Activated naive CD4-positive, alpha-beta T cell treated with anti-CD3 and anti-CD28 coated beads, Interleukin-2, amount 50 U/mL, for 72 hours (primary cell): ENCODE measurements at regions not wholly inside any gene's neighbourhood (a gene's known extent, or its start where the extent isn't known, plus 50 kb on each side); places are given as distances from the start of the nearest gene placed in this dataset.
"Not testable (repeated sequence)": the region's sequence is repeated elsewhere in the genome, so short reads cannot be mapped to it uniquely, and the experiment has no call there.

Source experiments
- ATAC-seq, 2 donors: fragments of 150-1000 bp; cut with Tn5 transposase; 2 replicates each; pipeline ENCODE4 v1.10.0; 2021; ENCODE audit warnings: mild to moderate bottlenecking in 2 of 2, moderate library complexity in 2 of 2
- DNase-seq, 2 donors: peaks; one replicate each; pipeline ENCODE4 v3.0.0; 2021 to 2022; ENCODE audit warnings: low spot score in 2 of 2
- H3K27ac Mint-ChIP-seq, 2 donors: one replicate each; pipeline ENCODE4 v1.8.0; 2022; ENCODE audit warnings: mild to moderate bottlenecking in 2 of 2, mixed read lengths in 2 of 2
- H3K36me3 Mint-ChIP-seq, 2 donors: one replicate each; pipeline ENCODE4 v1.8.0; 2022; ENCODE audit warnings: mixed read lengths in 2 of 2
- H3K9me3 Mint-ChIP-seq, 2 donors: one replicate each; pipeline ENCODE4 v1.8.0; 2022; ENCODE audit warnings: mixed read lengths in 2 of 2

DNA sequence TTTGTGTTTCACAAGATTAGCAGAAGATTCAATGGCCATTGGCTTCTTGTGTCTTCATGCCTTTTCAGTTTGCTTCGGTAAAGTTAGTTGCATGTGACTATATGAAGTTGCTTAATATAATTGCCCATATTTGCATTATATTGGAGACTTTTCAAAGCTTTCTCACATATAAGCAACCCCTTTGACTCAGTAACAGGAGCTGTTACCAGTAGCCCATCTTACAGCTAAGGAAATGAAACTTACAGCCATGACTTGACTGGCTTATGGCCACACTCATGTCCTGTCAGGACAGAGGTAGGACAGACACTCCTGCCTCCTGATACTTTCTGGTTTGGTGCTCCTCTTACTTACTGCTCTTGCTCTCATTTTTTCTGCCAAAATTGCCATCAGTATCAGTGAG, 1082.1 kb downstream of the BCL11B start:
- peak overlapping the region; percentile 99 for H3K27ac Mint-ChIP-seq
- no peak for DNase-seq
- ATAC-seq: peak; percentile 40 to 48

DNA sequence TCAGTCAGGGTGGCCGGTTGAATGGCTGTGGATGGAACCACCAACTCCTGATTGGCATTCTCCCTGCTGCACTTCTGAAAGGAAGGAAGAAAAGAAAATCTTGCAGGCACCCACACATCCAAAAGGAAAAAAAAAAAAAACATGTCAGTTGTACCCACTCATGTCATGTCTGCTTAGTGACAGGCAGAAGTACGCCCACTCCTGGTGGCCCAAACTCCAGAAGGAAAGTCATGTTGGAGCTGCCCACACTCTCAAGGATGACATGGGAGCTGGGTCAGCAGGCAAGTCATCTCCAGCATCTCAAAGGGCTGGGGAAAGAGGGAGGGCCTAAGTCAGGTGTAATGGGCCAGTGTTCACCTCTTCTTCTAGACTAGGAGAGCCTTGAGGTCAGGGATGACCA, 1079.1 kb downstream of the BCL11B start:
- H3K9me3 Mint-ChIP-seq: peaks cover 6 to 28% of the 10 kb centered on the region in 2 donors
- DNase-seq: no peak
- peaks cover 36 to 50% of the 10 kb centered on the region in 2 donors for H3K36me3 Mint-ChIP-seq
- peak overlapping the region; percentile 58 to 77 for H3K27ac Mint-ChIP-seq
- no peak for ATAC-seq

More for the DNA sequence above, 1082.1 kb downstream of the BCL11B start:
- Mint-ChIP-seq H3K9me3 (peaks cover 0 to 22% of the 10 kb centered on the region in 2 donors), H3K36me3 (peaks cover 35 to 39% of the 10 kb centered on the region in 2 donors)

DNA sequence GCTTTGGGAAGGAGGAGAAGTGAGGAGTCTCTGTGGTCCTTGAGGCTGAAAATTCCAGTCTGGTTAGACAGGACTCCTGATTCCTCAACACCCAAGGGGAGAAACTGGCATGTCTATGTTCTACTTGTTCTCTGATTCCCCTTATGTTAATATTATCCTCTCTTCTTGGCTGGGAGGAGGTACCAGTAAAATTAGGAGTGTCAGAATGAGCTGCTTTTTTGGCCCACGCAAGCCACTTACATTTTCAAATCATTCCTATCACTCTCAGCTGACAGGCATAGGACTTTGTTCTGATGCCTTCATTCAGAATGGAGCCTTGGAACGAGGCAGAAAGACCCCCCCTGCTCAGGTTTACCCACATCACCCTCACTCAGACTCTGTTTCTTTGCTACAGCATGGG, 1077.2 kb downstream of the BCL11B start:
- peaks cover 28 to 46% of the 10 kb centered on the region in 2 donors for H3K36me3 Mint-ChIP-seq
- H3K9me3 Mint-ChIP-seq: peaks cover 6 to 28% of the 10 kb centered on the region in 2 donors
- ATAC-seq: no peak
- no peak for DNase-seq
- peak overlapping the region; percentile 76 to 97 for H3K27ac Mint-ChIP-seq

DNA sequence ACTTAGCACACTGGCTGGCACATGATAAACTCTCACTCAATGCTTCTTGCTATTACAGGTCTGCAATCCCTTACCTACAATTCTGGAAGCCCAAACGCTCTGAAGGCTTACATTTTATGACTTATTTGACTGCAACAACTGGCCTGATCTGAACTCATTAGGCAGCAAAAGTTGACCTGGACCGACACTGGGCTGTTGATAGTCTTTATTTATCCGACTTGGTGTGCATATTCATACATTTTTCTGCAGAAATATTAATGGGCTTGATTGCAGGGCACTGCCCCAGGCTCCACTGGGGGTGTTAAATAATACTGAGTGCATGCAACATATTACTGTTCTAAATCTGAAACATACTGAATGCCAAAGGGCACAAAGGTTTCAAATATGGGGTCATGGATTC, 1076.7 kb downstream of the BCL11B start:
- Mint-ChIP-seq H3K27ac (peak overlapping the region; percentile 76 to 97), H3K36me3 (peaks cover 23 to 42% of the 10 kb centered on the region in 2 donors), H3K9me3 (peaks cover 6 to 24% of the 10 kb centered on the region in 2 donors)
- DNase-seq (no peak), ATAC-seq (no peak)

DNA sequence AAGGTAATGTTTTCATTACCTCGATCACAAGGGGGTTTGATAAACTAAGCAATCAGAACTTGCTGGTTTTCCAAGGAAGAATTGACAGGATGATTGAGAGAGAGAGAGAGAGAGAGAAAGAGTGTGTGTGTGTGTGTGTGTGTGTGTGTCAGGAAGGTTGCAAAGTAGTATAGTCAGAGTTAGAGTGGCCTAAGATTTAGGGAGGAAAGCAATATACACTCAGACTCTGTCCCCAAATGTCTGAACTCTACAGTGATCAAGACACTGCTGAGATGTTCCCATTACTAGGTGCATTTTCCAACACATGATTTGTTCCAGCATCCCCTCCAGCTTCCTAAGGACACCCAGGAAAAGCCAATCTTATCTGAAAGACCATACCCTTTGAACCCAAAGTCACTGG, 1074.1 kb downstream of the BCL11B start:
- ATAC-seq (peak in 1 of 2 donors; percentile 15), DNase-seq (no peak)
- Mint-ChIP-seq H3K27ac (peak overlapping the region; percentile 76 to 83), H3K9me3 (peaks cover 6 to 11% of the 10 kb centered on the region in 2 donors), H3K36me3 (peaks cover 14 to 19% of the 10 kb centered on the region in 2 donors)

DNA sequence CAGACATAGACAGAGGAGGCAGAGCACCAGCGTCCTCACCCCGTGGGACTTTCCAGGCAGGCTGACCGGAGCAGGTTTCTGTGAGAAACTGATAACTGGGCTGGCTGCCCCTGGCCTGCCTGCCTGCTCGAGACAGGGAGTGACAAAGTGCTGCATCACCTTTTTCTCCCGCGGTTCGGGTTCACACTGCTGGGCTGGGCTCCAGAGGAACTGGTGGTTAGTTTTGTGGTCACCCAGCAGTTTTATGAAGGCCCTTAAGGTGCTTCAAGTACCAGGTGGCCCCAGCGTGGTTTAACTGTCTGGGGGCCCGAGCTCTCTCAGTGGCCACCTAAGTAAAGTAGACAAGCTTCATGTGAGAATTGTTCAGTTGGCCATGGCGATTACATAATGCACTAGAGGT, 1073.6 kb downstream of the BCL11B start:
- Mint-ChIP-seq H3K36me3 (peaks cover 9 to 17% of the 10 kb centered on the region in 2 donors), H3K9me3 (peaks cover 6% of the 10 kb centered on the region in 2 donors), H3K27ac (peak overlapping the region; percentile 70 to 76)
- ATAC-seq: peak; percentile 25 to 61
- peak in 1 of 2 donors; percentile 75 for DNase-seq

DNA sequence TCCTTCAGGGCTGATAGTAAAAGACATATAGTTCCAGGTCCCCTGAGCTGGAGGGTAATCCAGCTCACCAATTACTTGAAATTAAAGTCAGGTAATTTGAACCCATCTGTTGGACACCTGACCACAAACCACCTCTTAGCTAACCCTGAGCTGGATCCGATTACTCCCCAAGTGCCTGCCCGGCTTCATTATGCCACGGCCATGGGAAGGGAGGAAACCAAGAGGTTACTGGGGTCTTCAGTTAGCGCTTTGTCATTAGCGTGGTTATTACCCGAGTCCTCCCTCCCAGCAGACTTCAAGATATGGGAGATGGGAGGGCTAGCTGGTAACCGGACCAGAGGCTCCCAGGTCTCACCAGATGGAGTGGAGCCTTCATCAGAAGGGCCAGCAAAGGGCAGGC, 1071.4 kb downstream of the BCL11B start:
- Mint-ChIP-seq H3K9me3 (peaks cover 6% of the 10 kb centered on the region in 2 donors), H3K36me3 (peaks cover 16 to 17% of the 10 kb centered on the region in 2 donors), H3K27ac (no peak overlapping the region)
- ATAC-seq (no peak), DNase-seq (no peak)

DNA sequence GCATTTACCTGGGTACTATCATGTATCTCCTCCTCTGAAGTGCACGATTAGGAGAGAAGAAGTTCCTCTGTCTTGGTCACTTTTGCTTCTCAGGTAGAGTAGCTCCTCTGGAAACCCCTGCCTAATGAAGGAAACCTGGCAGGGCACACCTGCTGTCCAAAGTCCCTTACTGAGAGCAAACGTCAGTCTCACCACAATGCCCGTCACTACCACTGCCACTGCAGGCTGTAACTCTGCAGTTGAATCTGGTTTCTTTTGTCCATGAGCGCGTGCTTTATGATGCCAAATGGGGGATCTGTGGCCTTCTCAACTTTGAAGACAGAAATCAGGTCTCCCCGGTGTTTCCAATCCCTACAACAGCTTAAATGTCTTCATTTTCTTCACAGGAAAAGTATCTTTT, 1068.6 kb downstream of the BCL11B start:
- ATAC-seq: no peak
- peaks cover 6 to 9% of the 10 kb centered on the region in 2 donors for H3K36me3 Mint-ChIP-seq
- DNase-seq: no peak
- peak overlapping the region in 1 of 2 donors; percentile 84 for H3K27ac Mint-ChIP-seq
- no peaks in the 10 kb centered on the region for H3K9me3 Mint-ChIP-seq

DNA sequence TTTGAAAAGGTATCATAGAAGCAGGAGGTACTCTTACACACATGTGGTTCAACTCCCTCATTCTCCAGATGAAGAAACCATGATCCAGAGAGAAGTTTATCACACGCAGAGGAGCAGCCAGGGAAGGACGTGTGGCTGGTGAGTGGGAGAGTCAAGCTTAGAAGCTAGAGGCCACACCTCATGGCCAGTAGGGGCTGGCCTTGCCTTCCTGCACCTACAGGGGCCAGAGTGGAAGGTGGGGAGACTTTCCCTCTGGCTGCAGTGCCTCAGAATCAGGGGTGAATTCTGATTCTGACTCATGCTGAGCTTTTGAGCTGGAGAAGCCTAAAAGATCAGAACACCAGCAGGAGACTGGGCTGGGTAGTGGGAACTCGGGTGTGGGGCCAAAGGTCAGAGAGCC, 1067.9 kb downstream of the BCL11B start:
- Mint-ChIP-seq H3K27ac (peak overlapping the region; percentile 84 to 86), H3K36me3 (peaks cover 6 to 9% of the 10 kb centered on the region in 2 donors), H3K9me3 (no peaks in the 10 kb centered on the region)
- peak; percentile 13 to 46 for ATAC-seq
- DNase-seq: no peak

DNA sequence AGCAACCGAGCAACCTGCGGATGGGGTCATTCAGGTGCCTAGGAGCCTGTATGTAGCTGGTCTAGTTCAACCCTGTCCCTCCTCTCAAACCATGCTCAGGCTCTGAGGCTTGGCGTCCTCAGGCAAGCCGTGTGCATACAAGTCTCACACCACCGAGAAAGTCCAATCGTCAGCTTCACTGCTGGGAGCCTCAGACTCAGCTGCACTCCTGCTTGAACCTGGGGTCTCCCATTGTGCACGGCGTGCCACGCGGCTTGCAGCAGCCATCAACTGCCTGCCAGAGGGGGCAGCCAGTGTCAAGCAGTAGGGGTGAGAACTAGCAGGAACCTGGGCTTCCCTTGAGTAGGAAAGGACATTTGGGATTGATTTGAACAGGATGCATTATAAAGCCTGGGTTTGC, 1064.6 kb downstream of the BCL11B start:
- Mint-ChIP-seq H3K27ac (peak overlapping the region; percentile 55 to 90), H3K36me3 (peaks cover 24 to 32% of the 10 kb centered on the region in 2 donors), H3K9me3 (peaks cover 3 to 4% of the 10 kb centered on the region in 2 donors)
- DNase-seq (no peak), ATAC-seq (no peak)

DNA sequence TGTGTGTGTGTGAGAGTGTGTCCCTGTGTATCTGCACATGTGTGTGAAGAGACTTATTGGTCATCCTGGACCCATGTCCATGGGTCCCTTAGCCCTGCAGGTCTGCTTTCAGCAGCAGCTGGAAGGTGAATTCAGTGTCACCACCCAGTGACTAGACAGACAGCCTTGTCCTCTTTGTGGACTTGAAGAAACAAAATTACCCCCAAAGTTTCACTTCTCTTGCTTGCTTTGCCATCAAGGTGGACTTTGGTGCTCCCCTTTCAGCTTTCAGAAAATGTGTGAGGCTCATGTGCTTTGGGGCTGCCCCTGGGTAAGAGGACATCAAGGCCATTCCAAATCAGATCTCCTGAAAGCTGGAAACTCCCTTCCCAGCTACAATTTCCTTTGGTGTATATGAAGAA, 1063.8 kb downstream of the BCL11B start:
- ATAC-seq (peak in 1 of 2 donors; percentile 30), DNase-seq (no peak)
- peaks cover 3 to 4% of the 10 kb centered on the region in 2 donors for H3K9me3 Mint-ChIP-seq
- peak overlapping the region in 1 of 2 donors; percentile 90 for H3K27ac Mint-ChIP-seq
- H3K36me3 Mint-ChIP-seq: peaks cover 24 to 35% of the 10 kb centered on the region in 2 donors

DNA sequence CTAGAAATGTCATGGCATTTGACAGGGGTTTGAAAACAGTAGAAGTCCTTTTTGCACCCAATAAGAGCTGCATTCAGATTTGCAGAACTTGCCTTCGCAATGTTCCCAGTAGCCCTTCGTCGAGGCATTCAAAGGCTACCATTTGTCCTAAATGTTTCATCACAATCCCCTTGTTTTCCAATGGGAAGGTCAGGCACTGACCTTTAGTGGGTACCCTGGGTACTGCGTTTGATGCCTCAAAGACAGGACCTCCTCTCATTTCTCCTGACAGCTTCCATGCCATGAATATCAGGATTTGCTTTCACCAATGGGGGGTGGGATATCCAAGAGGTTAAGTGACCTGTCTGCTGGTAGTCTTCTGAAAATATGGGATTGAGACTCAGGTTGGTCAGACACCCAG, 1063.1 kb downstream of the BCL11B start:
- H3K27ac Mint-ChIP-seq: no peak overlapping the region

DNA sequence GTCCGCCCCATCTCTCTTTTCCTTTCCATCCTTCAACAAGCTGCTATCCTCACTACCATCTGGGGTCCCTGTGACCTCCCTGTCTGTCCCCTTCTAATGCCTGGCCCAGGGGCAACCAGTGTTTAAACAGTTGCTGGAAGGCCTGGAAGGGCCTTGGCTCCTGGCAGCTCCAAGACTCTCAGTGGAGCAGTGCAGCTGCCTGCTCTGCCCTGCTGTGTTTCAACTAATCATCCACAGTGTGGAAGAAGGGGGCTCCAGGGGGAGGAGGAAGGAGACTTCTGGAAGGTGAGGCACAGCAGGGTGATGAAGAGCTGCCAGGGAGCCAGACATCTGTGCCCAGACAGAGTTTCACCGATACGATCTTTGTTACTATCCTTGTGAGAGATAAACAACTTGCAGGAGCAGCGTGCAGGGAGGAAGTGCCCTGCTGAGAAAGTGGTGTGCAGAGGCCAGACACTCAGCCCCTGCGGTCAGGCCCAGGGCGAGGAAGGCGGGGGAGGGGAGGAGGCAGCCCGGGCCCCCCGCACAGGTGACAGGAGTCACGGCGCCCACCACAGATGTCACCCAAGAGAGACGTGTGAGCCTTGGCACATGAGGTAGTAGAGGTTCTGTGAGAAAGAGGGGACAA, 1061.8 kb downstream of the BCL11B start:
- peaks cover 3 to 4% of the 10 kb centered on the region in 2 donors for H3K9me3 Mint-ChIP-seq
- ATAC-seq (peak; percentile 77), DNase-seq (peak in 1 of 2 donors; percentile 61)
- H3K36me3 Mint-ChIP-seq: peaks cover 15 to 30% of the 10 kb centered on the region in 2 donors
- peak overlapping the region; percentile 85 to 94 for H3K27ac Mint-ChIP-seq

More for the DNA sequence above, 1063.1 kb downstream of the BCL11B start:
- peaks cover 24 to 30% of the 10 kb centered on the region in 2 donors for H3K36me3 Mint-ChIP-seq
- no peak for ATAC-seq
- peaks cover 3 to 4% of the 10 kb centered on the region in 2 donors for H3K9me3 Mint-ChIP-seq
- DNase-seq: no peak

DNA sequence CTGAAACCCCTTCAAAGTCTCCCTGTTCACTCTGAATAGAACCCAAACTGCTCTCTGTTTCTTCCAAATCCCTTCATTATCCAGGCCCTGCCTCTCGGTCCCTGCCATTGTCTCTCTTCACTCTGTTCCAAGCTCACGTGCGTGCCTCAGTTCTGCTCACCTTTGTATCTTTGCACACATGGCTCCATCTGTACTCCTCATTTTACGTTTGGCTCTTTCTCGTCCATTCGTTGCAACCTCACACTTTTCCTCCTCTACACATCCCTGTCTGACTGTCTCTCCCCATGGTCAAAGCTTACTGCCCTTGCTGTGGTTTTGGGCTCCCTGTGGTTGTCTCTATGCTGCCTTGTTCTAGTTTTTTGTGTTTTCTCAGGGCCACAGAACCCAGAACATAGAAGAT, 1054.5 kb downstream of the BCL11B start:
- Mint-ChIP-seq H3K9me3 (peaks cover 0 to under 1% of the 10 kb centered on the region in 2 donors), H3K36me3 (peaks cover 0 to 9% of the 10 kb centered on the region in 2 donors), H3K27ac (no peak overlapping the region)
- no peak for DNase-seq
- ATAC-seq: no peak

DNA sequence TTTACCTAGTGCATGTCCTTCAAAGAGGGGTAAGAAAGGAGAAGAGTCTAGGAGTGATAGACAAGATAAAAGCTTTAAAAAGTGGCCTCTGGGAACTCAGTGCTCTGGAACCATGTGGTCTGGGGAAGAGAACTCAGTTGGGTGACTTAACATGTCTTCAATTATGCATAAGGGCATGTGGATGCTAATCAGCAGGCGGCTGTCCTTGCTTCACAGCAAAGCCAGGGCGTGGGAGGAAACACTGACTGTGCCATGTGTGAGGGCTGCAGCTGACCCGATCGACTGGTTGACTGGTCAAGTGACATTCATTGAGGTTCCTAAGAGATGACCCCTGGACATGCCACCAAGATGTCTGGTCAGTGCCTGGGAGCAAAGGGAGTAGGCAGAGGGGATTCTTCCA, 1053.8 kb downstream of the BCL11B start:
- ATAC-seq (no peak), DNase-seq (no peak)
- Mint-ChIP-seq H3K36me3 (peaks cover 5 to 14% of the 10 kb centered on the region in 2 donors), H3K27ac (no peak overlapping the region), H3K9me3 (peaks cover 4 to 8% of the 10 kb centered on the region in 2 donors)

DNA sequence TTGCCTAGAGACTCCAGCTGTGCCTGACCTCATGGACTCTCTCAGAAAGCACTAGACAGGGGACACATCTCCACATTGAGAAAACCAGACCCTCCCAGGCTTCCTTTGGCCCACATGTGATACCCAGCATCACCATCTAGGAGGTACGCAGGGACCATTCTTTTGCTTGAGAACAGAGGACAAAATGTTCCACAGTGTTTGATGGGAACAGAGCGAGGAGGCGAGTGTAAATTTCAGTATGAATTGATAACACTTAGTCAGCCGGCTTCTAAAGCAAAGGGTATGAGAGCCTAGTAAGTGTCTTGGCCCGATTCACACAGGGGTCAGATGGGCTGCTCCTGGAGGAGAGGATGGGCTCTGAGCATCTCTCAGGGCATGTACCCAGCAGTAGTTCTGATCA, 1052.4 kb downstream of the BCL11B start:
- Mint-ChIP-seq H3K9me3 (peaks cover 6 to 8% of the 10 kb centered on the region in 2 donors), H3K27ac (peak overlapping the region in 1 of 2 donors; percentile 78), H3K36me3 (peaks cover 7 to 23% of the 10 kb centered on the region in 2 donors)
- ATAC-seq (peak; percentile 80 to 89), DNase-seq (peak in 1 of 2 donors; percentile 41)

DNA sequence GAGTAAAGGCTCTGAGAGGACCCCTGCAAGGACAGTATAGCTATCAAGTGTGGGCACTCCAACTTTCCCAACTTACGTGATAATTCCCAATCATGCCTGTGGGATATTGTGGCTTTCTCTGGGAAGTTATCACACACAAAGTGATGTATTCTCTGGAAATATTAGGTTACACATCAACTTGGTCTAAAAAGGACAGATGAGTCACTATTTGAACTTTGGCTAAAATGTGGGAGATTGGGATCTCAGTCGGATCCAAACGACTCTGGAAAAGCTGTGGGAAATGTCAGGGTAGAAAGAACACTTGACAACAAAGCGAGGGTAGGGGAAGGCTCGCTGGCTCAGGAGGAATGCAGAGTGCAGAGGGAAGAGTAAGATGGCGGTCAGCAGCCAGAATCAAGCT, 1048.9 kb downstream of the BCL11B start:
- no peak for ATAC-seq
- Mint-ChIP-seq H3K9me3 (peaks cover 6 to 15% of the 10 kb centered on the region in 2 donors), H3K36me3 (peaks cover 7 to 36% of the 10 kb centered on the region in 2 donors), H3K27ac (peak overlapping the region; percentile 84 to 91)
- no peak for DNase-seq

DNA sequence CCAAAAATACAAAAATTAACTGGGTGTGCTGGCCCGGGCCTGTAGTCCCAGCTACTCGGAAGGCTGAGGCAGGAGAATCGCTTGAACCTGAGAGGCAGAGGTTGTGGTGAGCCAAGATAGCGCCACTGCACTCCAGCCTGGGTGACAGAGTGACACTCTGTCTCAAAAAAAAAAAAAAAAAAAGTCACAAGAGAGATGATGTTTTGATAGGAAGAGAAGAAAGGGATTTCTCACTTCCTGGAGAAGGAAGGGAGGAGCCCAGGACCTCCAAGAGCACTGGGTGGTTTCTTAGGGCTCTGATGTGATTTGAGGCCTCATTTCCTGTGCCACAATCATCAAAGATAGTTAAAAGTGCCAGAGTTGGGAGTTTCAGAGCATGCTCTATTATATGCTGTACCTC, 1048.3 kb downstream of the BCL11B start:
- H3K36me3 Mint-ChIP-seq: peaks cover 7 to 36% of the 10 kb centered on the region in 2 donors
- peak overlapping the region; percentile 84 to 91 for H3K27ac Mint-ChIP-seq

More for the DNA sequence above, 1048.3 kb downstream of the BCL11B start:
- peak; percentile 60 to 68 for ATAC-seq
- H3K9me3 Mint-ChIP-seq: peaks cover 6 to 15% of the 10 kb centered on the region in 2 donors
- DNase-seq: not testable (repeated sequence)
